ENCODE measurements at regions not wholly inside any gene's neighbourhood (a gene's known extent, or its start where the extent isn't known, plus 50 kb on each side); places are given as distances from the start of the nearest gene placed in this dataset.

GRCh38 chr16:82252582-82252981 lies 82.6 kb upstream of the MPHOSPH6 start:
- Histone ChIP-seq H4K8ac (ENCODE audit: extremely low read depth, insufficient read depth, low read length) (no peak overlapping the region), H4K91ac (replicated peaks; ENCODE audit: insufficient read length, low read length) (no peak overlapping the region), H4K5ac (ENCODE audit: insufficient read length, low read depth, low read length) (no peak overlapping the region), H2BK5ac (ENCODE audit: low read depth, low read length) (no peak overlapping the region), H2BK120ac (replicated peaks; ENCODE audit: low read depth, low read length) (no peak overlapping the region), H2BK12ac (ENCODE audit: low read depth, low read length) (no peak overlapping the region), H3K79me2 (ENCODE audit: control insufficient read depth in 1 of 2, insufficient read depth in 2 of 2, low read length in 2 of 2) (no peaks in the 10 kb centered on the region), H3K23me2 (ENCODE audit: low read depth, low read length) (no peaks in the 10 kb centered on the region), H3K9me3 (ENCODE audit: insufficient read depth in 2 of 2, low read depth in 1 of 2, low read length in 1 of 2) (no peaks in the 10 kb centered on the region), H3K14ac (ENCODE audit: insufficient read length) (no peak overlapping the region), H3K27me3 (replicated peaks in 1 of 4; ENCODE audit: control insufficient read depth in 3 of 4, extremely low read depth in 1 of 4, insufficient read depth in 3 of 4, low read length in 3 of 4) (no peaks in the 10 kb centered on the region), H3K79me1 (ENCODE audit: low read depth, low read length) (no peaks in the 10 kb centered on the region), H3K4me3 (ENCODE audit: extremely low read depth in 1 of 4, insufficient read depth in 2 of 4, low read depth in 3 of 4, low read length in 4 of 4) (no peak overlapping the region), H3K36me3 (ENCODE audit: control insufficient read depth in 2 of 4, insufficient read depth in 4 of 4, low read length in 3 of 4) (no peaks in the 10 kb centered on the region), H2BK15ac (ENCODE audit: low read length) (no peak overlapping the region), H3K23ac (ENCODE audit: insufficient read length) (no peak overlapping the region), H3K18ac (ENCODE audit: extremely low read depth, low read length) (no peak overlapping the region), H2BK20ac (ENCODE audit: low read length) (no peak overlapping the region), H3K4ac (replicated peaks; ENCODE audit: insufficient read length, low read depth, low read length) (no peak overlapping the region), H3K4me1 (replicated peaks in 1 of 4; ENCODE audit: control insufficient read depth in 3 of 4, insufficient read depth in 4 of 4, low read length in 3 of 4) (no peaks in the 10 kb centered on the region), H3K4me2 (ENCODE audit: insufficient read depth in 1 of 2, low read depth in 2 of 2, low read length in 2 of 2) (no peak overlapping the region), H2AFZ (ENCODE audit: low read length) (no peak overlapping the region), H3K27ac (ENCODE audit: low read depth, low read length) (no peak overlapping the region), H3K9ac (replicated peaks in 1 of 4; ENCODE audit: extremely low read depth in 1 of 4, low read depth in 3 of 4, low read length in 3 of 4) (no peak overlapping the region), H3K56ac (replicated peaks; ENCODE audit: insufficient read length, low read depth, low read length) (no peak overlapping the region), H2AK5ac (ENCODE audit: low read depth, low read length) (no peak overlapping the region), H4K20me1 (replicated peaks in 1 of 2; ENCODE audit: control insufficient read depth in 1 of 2, insufficient read depth in 2 of 2, low read length in 2 of 2) (no peaks in the 10 kb centered on the region)
- POLR2A ChIA-PET (ENCODE audit: partially characterized antibody): no interaction called here
- TF ChIP-seq ATF2 (IDR thresholded peaks at IDR 0.05; ENCODE audit: low read length): no peak
- TF ChIP-seq JUN (IDR thresholded peaks at IDR 0.05; ENCODE audit: low read depth, low read length): no peak
- no peak for TF ChIP-seq GTF2F1 (IDR thresholded peaks at IDR 0.05; ENCODE audit: borderline replicate concordance, low read depth, low read length)
- no peak for TF ChIP-seq SP2 (IDR thresholded peaks at IDR 0.05; ENCODE audit: low read length)
- TF ChIP-seq BCL11A (IDR thresholded peaks at IDR 0.05; ENCODE audit: low read depth in 2 of 2, low read length in 2 of 2): no peak
- TF ChIP-seq POLR2A (IDR thresholded peaks at IDR 0.05; ENCODE audit: control extremely low read depth in 1 of 2, low read depth in 2 of 2, low read length in 2 of 2): no peak
- TF ChIP-seq TEAD4 (IDR thresholded peaks at IDR 0.05; ENCODE audit: low read depth, low read length): no peak
- TF ChIP-seq SP1 (IDR thresholded peaks at IDR 0.05; ENCODE audit: low read depth, low read length): no peak
- TF ChIP-seq CEBPB (IDR thresholded peaks at IDR 0.05; ENCODE audit: low read depth, low read length): no peak
- TF ChIP-seq SP4 (IDR thresholded peaks at IDR 0.05; ENCODE audit: low read length): no peak
- TF ChIP-seq RXRA (IDR thresholded peaks at IDR 0.05; ENCODE audit: insufficient read depth, low read depth, low read length): no peak
- no peak for TF ChIP-seq KDM1A (IDR thresholded peaks at IDR 0.05; ENCODE audit: borderline replicate concordance, low read length)
- DNase-seq (ENCODE audit: low read depth in 1 of 2, low spot score in 2 of 2) (no peak), FAIRE-seq (no peak)
- CTCF ChIA-PET (ENCODE audit: partially characterized antibody): interaction anchor here (1.0 to 1.1 kb wide), 2 partner anchors 11 to 91 kb away, joined by 3 to 6 read pairs; no protein-coding TSS in a partner anchor
- 65% methylated on average over 2 of the region's 2 CpGs; no CpG with 5 or more reads in 1 of the 2 experiments for WGBS, 2 experiments (ENCODE audit: extremely low coverage in 1 of 2, insufficient coverage in 1 of 2, insufficient read length in 1 of 2, insufficient replicate concordance in 2 of 2, low coverage in 1 of 2, low lambda C conversion rate in 2 of 2, missing lambda C conversion rate in 1 of 2)

Measured in H1 (cell line).